GM12874 (cell line): ENCODE measurements at regions not wholly inside any gene's neighbourhood (a gene's known extent, or its start where the extent isn't known, plus 50 kb on each side); places are given as distances from the start of the nearest gene placed in this dataset.

Experiments
- CTCF ChIP-seq: IDR thresholded peaks from 2 replicates; pipeline ENCODE4 v1.5.1; 2011; ENCODE audit warnings: low read depth, mild to moderate bottlenecking, control low read depth, low read length, moderate library complexity; ENCODE audit not compliant: insufficient read depth

GRCh38 chr10:2861632-2862210 is 205.6 kb upstream of the PFKP start:
- no peak for TF ChIP-seq CTCF

GRCh38 chr10:2858452-2858851 is 208.9 kb upstream of the PFKP start:
- TF ChIP-seq CTCF = no peak

GRCh38 chr10:2856598-2856997 is 210.8 kb upstream of the PFKP start:
- no peak for TF ChIP-seq CTCF

GRCh38 chr10:2852574-2853323 is 214.6 kb upstream of the PFKP start:
- TF ChIP-seq CTCF = no peak

- TF ChIP-seq CTCF = no peak
Observed at GRCh38 chr10:2851566-2851965, 215.8 kb upstream of the PFKP start.

GRCh38 chr10:2850202-2850601 is 217.1 kb upstream of the PFKP start:
- no peak for TF ChIP-seq CTCF

GRCh38 chr10:2844925-2845324 is 222.4 kb upstream of the PFKP start:
- no peak for TF ChIP-seq CTCF
